Mucosa of gallbladder (tissue), 1 donor: ENCODE measurements at regions not wholly inside any gene's neighbourhood (a gene's known extent, or its start where the extent isn't known, plus 50 kb on each side); places are given as distances from the start of the nearest gene placed in this dataset.
"Not testable (repeated sequence)": the region's sequence is repeated elsewhere in the genome, so short reads cannot be mapped to it uniquely, and the experiment has no call there.

ENCODE experiments used
- DNase-seq: peaks from one replicate; pipeline ENCODE4 v3.0.0-alpha.2; 2020; ENCODE audit warnings: low spot score
- donor health status: DM: no; HTN: no; CAD: no.

DNA sequence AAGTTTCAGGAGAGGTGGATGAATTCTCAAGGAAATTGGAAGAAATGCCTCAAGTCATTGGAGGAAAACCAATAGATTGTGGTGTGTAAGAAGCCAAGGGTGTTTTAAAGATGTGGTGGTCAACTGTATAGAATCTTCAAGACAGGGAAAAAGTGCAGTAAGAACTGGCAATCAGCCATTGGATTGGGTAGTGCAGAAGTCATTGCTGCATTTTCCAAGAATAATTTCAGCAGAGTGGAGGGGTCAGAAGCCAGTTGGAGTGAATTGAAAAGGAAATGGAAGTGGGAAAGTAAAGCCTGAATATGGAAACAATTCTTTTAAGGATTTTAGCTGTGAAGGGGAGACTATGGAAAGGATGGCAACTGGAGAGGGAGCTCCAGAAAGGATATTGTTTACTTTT, 128.2 kb upstream of the TMEM170B start:
- no peak for DNase-seq

DNA sequence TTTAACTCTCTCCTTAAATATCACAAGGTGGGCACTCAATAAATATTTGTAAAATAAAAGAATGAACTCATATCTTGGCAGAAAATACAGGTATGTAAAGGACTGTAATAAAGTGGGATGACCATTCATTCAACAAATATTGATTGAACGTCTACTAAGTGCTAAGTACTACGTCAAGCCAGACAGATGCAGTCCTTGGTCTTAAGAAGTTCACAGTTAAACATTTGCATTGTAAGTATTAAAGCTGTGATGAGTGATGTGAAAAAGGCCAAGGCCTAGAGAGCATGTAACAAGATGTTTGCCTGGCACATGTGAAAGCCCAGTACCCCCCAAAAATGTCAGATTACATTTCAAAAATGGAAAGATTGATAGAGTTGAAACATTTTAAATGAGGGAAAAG, 130.1 kb upstream of the TMEM170B start:
- DNase-seq: no peak

GRCh38 chr6:11404838-11405237, 132.7 kb upstream of the TMEM170B start:
- no peak for DNase-seq

- no peak for DNase-seq
Observed at GRCh38 chr6:11404081-11404480, 133.5 kb upstream of the TMEM170B start.

- no peak for DNase-seq
Observed at GRCh38 chr6:11403035-11403601, 134.4 kb upstream of the TMEM170B start.

DNA sequence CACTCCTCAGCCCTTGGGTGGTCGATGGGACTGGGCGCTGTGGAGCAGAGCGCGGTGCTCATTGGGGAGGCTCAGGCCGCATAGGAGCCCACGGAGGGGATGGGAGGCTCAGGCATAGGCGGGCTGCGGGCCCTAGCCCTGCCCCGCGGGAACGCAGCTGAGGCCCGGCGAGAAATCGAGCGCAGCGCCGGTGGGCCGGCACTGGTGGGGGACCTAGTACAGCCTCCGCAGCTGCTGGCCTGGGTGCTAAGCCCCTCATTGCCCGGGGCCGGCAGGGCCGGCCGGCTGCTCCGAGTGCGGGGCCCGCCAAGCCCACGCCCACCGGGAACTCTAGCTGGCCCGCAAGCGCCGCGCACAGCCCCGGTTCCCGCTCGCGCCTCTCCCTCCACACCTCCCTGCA, 135.0 kb upstream of the TMEM170B start:
- not testable (repeated sequence) for DNase-seq

DNA sequence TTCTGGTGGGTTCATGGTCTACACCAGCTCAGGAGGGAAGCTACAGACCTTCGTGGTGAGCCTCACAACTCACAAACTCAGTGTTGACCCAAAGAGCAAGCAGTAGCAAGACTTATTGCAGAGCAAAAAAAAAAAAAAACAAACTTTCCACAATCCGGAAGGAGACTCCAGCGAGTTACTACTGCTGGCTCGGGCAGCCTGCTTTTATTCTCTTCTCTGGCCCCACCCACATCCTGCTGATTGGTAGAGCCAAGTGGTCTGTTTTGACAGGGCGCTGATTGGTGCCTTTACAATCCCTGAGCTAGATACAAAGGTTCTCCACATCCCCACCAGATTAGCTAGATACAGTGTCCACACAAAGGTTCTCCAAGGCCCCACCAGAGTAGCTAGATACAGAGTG, 135.6 kb upstream of the TMEM170B start:
- DNase-seq: not testable (repeated sequence)

DNA sequence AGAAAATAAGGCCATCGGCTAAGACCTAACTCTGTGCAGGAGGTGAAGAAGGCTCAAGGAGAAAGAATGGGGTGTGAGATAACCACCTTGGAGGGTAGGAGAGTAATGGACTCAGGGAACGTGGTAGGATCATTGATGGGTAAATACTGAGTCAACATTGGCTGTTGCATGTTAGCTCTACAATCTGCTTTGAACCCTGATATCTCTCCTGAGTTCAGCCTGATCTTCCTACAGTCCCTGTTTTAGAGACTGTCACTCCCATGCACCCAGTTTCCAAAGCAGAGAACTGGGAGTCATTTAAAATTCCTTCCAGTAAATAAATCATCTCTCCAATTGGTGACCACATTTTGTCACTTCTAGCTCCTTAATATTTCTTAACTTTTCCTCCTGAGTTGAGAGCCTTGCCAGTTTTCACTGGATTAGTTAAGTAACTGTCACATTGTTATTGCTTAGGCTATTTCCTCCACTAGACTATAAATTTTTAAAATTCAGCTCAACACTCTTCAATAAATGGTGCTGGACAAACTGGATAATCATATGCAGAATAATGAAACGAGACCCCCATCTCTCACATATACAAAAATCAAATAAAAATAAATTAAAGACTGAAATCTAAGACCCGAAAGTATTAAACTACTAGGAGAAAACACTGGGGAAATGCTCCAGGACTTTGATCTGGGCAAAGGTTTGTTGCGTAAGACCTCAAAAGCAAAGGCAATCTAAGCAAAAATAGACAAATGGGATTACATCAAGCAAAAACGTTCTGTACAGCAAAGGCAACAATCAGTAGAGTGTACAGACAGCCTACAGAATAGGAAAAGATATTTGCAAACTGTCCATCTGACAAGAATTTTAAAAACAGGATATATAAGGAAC, 138.9 kb upstream of the TMEM170B start:
- no peak for DNase-seq

- DNase-seq: no peak
Observed at GRCh38 chr6:11397622-11398450, 139.7 kb upstream of the TMEM170B start.

GRCh38 chr6:11396860-11397259, 140.7 kb upstream of the TMEM170B start:
- no peak for DNase-seq

DNA sequence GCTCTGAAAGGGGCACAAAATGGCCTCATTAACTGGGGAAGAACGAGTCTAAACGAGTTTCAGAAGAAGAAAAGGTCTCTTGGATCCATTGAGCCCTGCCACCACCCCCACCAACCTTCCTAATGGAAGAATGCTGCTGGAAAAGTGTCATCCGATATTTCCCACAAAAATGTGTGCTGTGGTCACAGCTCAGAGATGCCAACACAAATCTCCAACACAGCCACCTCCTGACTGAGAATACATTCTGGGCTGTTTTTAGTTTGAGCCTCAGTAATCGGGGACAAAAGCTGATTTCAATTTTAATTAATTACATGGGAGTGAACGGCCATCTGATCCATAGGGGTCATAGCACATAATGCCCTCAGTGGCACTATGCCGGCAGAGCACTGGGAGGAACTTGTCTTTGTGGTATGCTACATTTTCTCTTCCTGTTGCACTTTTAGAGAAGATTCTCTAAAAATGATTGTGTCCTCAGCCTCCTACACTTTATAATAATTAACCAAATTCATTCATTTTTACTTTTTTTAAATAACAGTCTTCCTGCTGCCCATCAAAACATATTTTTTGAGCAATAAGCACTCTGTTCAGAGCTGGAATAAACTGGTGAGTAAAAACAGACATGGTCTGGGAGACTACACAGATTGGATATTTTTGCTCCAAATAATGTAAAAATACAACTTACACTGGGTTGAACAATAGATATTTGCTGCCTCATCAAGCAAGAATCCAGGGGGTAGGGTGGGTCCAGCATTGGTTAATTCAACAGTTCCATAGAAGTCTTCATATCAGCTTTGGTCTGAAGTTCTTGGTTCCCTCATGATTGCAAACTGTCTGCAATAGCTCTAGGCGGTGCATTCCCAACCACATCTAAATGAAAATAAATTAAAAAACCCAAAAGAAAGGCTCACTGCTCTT, 143.6 kb upstream of the TMEM170B start:
- DNase-seq: no peak

DNA sequence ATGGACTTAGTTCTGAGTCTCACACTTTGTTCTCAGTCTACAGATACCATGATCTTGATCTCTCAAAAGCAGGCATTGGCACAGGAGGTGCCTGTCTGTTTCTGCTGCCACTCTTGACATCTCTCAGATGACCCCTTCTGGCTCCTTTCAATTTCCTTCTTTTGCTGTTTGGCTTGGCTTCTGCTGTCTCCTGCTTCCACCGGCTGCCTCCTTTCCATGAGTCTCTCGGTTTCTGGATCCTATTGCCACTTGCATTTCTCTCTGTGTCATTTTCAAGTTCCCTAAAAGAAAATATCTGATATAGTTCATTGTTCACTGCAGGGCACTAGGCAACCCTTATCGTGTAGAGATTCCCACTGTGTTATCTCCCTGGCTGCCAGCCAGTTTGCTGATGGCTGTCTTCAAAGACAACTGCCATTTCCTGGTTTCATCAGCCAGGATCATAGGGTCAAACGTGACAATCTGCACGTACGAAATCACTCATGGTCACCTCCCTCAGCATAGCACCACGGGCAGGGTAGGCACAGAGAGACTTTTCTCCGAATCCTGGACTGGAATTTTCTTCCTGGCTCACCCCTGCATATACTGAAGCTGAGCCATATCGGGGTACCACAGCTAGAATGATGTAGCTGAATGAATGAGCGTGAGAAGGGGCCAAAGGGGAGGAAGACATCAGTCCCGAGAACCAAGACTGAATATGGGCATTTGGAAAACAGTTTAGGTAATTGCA, 144.6 kb upstream of the TMEM170B start:
- DNase-seq: peak; percentile 87

DNA sequence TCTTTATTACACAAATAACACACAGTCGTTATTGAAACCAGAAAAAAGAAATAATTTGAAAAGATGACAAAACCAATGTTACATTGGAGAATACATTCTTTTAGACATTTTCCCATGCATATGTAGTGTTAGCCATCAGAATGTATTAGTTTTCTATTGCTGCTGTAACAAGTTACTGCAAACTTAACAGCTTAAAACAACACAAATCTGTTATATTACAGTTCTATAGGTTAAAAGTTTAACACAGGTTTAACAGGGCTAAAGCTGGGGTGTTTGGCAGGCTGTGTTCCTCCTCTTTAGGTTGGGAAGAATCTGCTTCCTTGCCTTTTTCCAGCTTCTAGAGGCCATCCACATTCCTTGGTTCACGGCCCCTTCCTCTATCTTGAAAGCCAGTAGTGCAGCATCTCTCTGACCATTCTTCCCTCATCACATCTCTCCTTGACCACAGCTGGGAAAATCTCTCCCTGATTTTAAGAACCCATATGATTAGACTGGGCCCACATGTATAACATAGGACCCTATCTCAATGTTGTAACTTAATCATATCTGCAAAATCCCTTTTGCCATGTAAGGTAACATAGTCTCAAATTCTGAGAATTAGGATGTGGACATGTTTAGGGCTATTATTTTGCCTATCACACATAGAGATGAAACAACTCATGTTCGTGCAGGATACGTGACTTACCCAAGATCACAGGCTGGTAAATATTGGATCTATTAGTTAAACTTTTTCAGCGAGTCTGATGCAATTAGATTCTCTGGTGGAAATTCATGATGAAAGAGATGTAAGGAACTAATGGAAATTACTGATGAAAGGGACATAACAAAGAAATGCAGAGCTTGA, 145.4 kb upstream of the TMEM170B start:
- no peak for DNase-seq

- no peak for DNase-seq
Observed at GRCh38 chr6:11389977-11390376, 147.6 kb upstream of the TMEM170B start.

DNA sequence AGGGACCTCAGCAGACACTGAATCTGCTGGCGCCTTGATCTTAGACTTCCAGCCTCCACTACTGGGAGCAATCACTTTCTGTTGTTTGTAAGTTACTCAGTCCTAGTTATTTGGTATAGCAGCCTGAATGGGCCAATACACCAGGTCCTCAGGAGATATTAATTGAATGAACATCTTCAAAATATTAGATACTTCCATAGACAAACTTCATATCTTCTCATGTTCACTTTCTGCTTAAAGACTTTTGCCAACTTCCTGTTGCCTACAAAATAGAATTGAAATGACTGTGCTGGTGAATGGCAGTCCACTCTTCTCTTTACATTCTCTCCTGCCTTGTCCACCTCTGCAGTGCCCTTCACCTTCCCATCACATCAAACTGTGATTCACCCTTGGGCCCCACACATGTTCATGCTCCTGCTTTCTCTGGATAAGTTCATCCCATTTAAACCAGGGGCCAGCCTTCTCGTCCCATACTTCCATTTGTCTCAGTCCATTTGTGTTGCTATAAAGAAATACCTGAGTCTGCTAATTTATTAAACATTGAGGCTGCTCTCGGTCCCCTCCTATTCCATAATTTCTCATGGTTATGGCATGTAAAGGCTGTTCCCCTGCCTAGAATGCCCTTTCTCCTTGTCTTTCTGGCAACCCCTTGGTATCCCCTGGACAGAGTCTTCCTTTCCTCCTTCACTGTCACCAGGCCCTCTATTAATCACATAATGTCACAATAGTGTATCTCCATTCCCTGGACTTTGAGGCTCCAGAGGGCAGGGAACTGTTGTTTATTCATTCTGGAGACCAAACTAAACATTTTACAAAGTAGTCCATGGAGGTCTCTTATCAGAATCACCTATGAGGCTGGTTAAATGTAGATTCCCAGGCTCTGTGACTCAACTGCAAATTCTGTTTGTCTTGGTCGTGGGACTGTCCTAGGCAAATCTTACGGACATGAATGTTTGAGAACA, 148.3 kb upstream of the TMEM170B start:
- no peak for DNase-seq

DNA sequence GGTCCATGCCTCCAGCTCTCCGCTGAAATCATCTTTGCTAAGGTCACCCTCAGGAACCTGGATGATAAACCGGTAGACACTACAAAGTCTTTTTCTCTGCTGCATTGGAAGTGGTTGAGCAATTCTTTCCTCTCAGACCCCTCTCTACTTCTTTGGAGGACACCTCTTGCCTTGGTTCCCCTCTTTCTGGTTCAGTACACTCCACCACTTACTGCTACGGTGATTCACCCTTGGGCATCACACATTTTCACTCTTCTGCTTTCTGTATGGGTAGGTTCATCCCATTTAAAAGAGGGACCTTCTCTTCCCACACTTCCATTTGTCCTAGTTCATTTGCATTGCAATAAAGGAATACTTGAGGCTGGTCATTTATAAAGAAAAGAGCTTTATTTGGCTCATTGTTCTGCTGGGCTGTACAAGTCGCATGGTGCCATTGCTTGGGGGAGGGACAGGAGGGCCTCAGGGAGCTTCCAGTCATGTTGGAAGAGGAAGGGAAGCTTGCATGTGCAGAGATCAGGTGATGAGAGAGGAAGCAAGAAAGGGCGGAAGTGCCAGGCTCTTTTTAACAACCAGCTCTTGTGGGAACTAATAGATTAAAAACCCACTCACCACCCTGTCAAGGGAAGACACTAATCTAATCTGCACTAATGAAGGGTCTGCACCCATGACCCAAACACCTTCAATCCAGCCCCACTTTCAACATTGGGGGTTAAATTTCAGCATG, 149.7 kb upstream of the TMEM170B start:
- DNase-seq: no peak

DNA sequence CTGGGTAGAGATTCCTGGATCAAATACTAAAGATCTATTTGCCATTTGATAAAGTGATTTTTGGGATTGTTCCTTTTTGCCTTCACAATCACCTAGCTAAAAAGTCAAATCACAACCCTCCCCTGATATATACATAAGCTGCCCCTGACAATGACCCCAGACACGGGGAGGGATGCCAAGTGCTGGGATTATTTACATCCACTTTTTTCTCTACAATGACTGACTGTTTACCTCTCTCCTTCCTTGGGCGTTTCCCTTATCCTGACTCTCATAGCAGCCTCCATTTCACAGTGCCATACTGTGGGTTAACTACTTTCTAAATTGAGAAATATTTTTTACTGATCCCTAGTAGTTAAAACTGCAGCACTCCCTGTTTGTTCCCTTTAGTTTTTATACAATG, 150.8 kb upstream of the TMEM170B start:
- no peak for DNase-seq

DNA sequence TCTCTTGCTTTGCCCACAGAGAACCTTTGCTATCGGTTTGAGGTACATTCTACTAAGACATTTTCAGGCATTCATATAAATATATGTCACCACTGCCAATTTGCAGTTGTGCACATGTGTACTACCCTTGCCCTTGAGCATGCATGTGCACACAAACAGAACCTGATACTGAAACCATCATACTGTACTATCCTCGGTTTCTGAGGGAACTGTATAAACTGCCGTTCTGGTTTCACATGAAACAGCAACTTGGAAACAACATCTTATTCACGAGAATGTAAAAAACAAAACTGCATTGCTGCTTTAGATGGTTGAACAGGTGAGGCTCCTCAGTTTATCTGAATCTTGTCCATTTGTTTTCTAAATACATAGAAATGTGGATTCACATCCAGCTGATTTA, 151.2 kb upstream of the TMEM170B start:
- DNase-seq: no peak
